Retinal pigment epithelial cell (primary cell): ENCODE measurements at regions not wholly inside any gene's neighbourhood (a gene's known extent, or its start where the extent isn't known, plus 50 kb on each side); places are given as distances from the start of the nearest gene placed in this dataset.
"Not testable (repeated sequence)": the region's sequence is repeated elsewhere in the genome, so short reads cannot be mapped to it uniquely, and the experiment has no call there.

Experiments
- DNase-seq: peaks from one replicate; pipeline ENCODE4 v3.0.0-alpha.2; 2010; ENCODE audit warnings: low read depth
- H3K4me3 ChIP-seq: 2 replicates; pipeline ENCODE4 v1.5.1; 2011; ENCODE audit warnings: mild to moderate bottlenecking, low read length, control low read depth, moderate library complexity
- TF ChIP-seq, protein P1 (sequence below): conservative IDR thresholded peaks from 2 replicates; pipeline ENCODE4 v1.5.1; 2011; ENCODE audit warnings: low read depth, low read length, control low read depth, inconsistent platforms

DNA sequence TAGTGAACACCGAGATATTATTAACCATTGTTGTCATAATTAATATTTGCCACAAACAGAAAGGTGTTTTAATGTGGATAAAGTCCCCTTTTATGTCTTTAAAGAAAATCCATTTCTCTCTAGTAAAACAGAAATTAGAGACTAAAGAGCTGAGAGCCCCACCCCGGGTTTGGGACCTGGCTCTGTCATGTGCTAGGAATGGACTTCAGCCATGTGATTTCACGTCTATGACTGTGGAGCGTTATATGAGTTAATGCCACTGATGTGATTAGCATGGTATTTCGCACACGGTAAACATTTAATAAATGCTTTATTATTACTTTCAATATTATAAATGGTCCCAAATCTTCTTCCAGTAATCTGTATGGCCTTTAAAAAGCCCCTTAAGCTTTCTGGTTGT, 205.0 kb upstream of the NFIA start:
- no peak for DNase-seq
- TF ChIP-seq, protein P1, sequence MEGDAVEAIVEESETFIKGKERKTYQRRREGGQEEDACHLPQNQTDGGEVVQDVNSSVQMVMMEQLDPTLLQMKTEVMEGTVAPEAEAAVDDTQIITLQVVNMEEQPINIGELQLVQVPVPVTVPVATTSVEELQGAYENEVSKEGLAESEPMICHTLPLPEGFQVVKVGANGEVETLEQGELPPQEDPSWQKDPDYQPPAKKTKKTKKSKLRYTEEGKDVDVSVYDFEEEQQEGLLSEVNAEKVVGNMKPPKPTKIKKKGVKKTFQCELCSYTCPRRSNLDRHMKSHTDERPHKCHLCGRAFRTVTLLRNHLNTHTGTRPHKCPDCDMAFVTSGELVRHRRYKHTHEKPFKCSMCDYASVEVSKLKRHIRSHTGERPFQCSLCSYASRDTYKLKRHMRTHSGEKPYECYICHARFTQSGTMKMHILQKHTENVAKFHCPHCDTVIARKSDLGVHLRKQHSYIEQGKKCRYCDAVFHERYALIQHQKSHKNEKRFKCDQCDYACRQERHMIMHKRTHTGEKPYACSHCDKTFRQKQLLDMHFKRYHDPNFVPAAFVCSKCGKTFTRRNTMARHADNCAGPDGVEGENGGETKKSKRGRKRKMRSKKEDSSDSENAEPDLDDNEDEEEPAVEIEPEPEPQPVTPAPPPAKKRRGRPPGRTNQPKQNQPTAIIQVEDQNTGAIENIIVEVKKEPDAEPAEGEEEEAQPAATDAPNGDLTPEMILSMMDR = no peak
- H3K4me3 ChIP-seq = no peak overlapping the region

DNA sequence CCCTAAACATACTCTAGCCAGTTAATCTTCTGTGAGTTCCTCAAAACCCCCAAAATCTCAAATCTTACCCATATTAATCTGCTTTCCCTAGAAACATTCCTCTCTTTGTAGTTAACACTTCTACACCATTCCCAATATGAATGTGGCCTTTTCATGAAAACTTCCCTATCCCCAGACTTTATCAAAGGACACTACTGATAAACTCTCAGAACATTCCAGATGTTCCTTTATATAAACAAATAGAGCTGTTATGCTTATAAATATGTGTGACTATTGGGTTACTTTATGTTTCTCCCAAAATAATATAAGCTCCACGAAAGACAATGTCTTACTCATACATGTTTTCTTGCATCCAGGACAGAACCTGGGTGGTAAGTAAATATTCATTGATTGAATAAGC, 205.4 kb upstream of the NFIA start:
- no peak for DNase-seq
- H3K4me3 ChIP-seq = no peak overlapping the region
- TF ChIP-seq, protein P1 = no peak

DNA sequence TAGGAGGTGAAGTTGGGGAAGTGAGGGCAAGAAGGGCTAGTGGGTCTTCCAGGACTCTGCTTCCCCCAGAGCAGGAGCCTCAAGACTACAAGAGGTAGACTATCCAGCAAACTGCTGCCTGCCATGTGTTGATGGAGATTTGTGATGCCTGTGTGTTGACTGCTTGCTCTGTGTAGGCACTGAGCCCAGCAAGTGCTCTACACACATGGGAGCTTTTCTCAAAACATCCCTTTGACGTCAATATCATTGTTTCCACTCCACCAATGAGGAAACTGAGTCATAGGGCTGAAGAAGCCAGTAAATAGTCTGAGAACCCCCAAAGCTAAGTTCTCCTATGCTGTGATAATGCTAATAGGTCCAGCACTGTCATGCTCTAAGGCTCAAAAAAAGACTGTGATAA, 207.2 kb upstream of the NFIA start:
- TF ChIP-seq, protein P1 = no peak
- no peak overlapping the region for H3K4me3 ChIP-seq
- no peak for DNase-seq

DNA sequence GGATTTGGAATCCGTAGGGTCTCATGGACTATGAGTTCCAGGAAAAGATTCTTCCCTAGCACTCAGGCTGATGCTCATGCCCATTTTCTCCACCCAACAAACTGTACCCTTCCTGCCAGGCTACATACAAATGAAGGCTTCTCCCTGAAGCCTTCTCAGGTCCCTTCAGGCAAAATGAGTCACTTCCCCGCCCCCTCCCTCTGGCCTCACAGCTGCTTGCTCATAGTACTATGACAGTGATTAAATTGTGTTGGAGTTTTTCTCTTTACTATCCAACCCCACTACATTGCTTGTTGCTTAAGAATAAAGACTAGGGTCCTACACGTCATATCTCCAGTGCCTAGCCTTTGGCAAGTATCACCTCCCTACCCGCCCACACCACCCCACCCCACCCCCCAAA, 207.6 kb upstream of the NFIA start:
- DNase-seq = peak; percentile 24
- no peak overlapping the region for H3K4me3 ChIP-seq
- TF ChIP-seq, protein P1 = no peak

DNA sequence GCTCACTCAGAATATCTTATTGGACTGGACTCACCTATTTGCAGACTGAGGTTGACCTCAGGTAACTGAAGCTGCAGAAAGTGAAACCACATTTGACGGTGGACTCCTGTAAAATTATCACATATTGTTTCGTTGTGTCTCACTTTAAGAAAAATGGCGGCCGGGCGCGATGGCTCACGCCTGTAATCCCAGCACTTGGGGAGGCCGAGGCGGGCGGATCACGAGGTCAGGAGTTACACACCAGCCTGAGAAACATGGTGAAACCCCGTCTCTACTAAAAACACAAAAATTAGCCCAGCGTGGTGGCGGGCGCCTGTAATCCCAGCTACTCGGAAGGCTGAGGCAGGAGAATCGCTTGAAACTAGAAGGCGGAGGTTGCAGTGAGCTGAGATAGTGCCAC, 209.0 kb upstream of the NFIA start:
- not testable (repeated sequence) for DNase-seq, H3K4me3 ChIP-seq

DNA sequence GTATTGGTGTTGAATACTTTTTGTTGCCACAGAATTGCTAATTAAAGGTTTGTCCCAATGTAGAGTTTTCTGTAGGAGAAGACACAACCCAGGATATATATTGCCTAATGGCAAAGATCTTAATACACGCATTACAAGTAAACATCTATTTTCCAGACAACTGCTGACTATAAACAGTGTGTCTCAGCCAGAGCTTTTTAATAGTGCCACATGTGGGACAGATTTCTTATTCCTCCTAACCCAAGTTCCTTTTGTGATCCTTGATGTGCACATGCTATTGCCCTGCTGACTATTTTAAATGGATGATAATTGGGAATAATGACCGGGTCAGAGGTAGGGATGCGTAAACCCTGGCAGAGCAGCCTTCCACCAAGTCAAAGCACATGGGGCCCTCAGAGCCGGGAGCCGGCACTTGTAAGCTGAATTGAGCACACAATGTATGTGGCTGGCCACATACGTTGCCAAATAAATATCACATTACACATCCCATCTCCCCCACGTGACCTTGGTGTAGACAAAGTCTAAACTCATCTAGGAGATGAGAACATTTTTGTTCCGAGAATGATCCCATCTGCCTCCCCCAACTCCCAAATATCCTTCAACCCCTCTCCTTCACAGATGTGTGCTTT, 209.8 kb upstream of the NFIA start:
- no peak overlapping the region for H3K4me3 ChIP-seq
- DNase-seq = no peak
- TF ChIP-seq, protein P1 = no peak

DNA sequence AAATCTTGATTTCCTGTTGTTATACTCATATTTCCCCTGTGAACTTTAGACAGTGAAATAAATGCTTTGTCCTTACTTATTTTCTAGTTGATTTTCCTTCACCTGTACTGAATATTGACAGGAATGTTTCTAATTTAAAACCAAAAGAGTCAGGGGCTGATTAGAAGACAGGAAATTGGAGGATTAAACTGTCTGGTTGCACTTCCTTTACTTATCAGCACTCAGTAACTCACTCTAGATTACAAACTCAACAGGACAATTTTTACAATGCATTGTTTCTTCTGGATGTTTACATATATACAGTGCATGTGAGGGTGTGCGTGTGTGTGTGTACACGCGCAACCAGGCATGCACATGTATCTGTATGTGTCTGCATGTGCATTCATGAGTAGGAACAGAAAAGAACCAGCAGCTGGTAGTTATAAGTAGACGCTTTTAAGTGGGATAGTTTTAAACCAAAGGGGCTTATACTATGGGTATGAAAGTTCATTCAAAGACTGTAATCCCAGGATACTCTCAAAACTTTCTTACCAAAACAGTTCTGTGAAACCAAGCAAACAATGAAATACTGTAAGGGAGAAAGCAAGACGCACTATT, 212.0 kb upstream of the NFIA start:
- no peak for DNase-seq
- H3K4me3 ChIP-seq = no peak overlapping the region
- TF ChIP-seq, protein P1 = no peak
